Amniotic epithelial cell (primary cell): ENCODE measurements at regions not wholly inside any gene's neighbourhood (a gene's known extent, or its start where the extent isn't known, plus 50 kb on each side); places are given as distances from the start of the nearest gene placed in this dataset.

ENCODE experiments used
- DNase-seq: peaks from one replicate; pipeline ENCODE4 v3.0.0-alpha.2; 2010; ENCODE audit warnings: low read depth

DNA sequence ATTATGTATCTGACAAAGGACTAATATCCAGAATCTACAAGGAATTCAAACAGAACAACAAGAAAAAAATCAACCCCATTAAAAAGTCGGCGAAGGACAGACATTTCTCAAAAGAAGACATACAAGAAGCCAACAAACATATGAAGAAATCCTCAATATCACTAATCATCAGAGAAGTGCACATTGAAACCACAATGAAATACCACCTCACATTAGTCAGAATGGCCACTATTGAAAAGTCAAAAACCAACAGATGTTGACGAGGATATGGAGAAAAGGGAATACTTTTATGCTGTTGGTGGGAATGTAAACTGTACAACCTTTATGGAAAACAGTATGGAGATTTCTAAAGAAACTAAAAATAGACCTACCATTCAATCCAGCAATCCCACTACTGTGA lies 233.1 kb upstream of the PLSCR5 start:
- no peak for DNase-seq

DNA sequence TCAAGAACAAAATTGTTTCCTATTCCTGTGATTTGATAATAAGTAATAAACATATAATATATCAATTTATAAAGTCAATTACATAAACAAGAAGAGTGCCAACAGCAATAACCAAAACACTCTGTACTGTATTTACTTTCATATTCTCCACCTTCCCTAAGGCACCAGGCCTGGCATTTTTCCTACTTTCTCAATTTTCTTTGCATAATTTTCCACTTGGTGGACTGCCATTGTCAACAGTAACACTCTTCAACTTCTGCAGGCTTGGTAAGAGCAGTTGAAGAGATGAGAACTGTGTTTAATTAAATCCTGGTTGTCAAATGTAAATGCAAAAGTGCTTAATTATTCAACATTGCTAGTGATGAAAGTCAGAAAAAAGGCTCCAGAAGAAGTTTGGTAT lies 229.8 kb upstream of the PLSCR5 start:
- DNase-seq: no peak

DNA sequence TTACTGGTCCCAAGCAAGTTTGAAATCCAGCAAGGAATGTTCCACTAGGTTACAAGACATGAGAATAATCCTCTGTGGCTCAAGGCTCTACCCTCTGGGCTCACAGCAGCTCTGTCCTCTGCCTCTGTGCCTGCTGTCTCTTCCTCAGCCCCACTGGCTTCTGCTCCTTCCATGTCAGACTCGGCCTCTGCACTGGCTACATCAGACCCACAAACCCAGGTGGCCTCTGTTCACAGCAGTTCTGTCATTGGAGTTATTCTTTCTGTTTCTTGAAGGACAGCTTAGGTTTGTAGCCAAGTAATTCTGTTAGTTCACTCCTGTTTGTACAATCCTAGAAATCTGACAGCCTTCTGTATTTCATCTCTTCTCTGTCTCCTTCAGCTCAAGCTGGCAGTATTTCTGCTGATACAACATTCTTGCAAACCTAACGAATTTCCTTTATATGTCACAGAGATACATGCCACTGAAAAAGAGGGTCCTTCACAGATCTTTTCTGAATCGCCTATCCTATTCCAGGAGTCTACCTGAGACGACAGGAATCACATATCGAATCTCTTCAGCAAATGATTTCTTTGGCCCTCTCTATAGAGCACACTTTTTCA lies 227.8 kb upstream of the PLSCR5 start:
- no peak for DNase-seq

DNA sequence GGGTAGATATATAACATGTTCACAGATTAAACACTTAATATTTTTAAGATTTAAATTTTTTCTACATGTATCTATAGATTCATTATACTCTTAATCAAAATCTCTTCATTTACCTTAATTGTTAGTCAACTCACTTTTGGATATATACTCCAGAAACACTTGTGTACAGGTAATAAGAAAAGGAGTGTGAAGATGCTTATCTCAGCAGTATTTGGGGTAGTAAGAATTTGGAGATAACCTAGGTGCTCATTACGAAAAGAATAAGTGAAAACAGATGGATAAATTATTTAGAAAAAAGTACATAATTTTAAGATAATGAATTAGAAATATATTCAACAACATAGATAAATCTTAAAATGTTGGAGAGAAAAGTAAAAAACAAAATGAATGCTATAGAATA lies 226.5 kb upstream of the PLSCR5 start:
- no peak for DNase-seq

DNA sequence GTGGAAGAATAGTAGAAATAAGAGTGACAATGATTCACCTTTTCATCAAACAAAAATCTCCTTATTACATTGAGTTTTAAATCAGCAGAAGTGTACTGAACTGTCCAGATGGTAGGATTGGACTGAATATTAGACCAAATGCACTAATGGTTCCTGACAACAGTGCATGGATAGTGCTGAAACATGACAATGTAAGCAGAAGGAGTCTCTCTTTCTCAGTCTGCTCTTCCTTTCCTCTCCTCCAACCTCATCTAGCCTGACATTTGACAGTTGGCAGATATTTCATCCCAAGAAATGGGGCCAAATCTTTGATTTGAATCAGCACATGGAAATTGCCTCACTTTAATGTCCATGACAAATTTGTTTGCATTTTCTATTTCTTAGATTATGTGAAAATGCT lies 225.1 kb upstream of the PLSCR5 start:
- no peak for DNase-seq

DNA sequence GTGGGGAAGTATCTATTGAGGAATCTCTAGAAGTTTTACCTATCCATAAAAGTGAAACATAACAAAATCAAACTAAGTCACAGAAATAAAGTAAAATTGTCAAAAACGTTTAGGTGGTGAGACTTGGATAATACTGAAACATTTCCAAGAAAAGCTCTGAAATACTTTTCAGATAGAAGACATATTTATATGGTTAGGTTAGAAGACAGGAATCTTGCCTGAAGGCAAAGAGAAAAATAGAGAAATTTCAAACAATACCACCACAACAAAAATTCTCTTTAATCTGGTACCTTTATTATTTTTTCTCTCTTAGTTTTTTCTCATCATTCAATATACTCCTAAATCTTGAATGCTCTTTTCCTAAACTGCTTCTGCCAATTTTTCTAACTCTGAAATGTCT lies 222.7 kb upstream of the PLSCR5 start:
- no peak for DNase-seq

DNA sequence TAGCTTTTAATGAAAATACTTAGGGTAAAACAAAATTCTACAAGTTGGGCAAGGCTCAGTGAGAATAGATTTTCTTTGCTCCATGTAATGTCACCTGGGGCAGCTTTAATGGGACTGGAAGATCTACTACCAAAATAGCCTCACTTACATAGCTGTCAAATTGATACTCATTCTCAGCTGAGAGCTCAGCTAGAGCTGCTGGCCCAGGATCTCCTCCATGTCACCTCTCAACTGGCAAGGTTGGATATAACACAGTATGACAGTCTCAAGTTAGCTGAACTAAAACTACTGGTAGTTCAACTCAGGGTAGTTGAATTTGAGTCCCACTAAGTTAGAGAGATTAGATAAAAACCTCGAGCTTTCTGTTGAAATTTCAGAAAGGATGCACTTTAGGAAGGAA lies 218.5 kb upstream of the PLSCR5 start:
- no peak for DNase-seq

DNA sequence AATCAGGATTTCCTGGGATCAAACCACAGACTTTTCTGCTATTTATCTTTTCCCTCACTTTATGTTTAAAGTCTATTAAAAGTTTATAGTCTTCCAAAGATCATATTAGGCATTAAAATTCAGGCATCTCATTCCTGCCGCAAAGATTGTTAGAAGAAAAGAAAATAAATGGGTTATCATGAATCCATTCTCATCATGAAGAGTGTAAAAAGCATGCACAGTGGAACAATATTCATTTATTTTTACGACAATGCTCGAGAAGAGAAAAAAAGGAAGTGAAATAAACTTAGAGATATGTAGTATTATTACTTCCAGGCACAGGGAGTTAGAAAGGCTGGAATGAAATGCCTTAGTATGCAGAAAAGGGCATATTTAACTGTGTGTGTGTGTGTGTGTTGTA lies 213.7 kb upstream of the PLSCR5 start:
- no peak for DNase-seq

DNA sequence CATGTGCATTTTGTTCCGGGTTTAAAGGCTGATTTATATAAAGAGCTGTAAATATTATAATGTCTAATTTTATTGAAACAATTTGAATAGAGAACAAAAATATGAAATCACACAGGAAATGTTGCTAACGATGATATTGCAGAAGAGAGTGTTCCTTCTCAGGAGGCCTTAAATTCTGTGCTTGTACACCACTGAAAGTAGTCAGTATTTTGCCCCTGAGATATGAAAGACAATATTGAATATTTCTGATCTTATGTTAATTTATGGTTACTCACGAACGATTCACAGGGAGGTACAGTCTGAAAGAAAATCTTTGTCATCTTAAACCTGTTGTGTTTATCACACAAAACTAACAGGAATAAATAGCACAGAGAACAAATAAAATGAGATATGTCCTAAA lies 213.2 kb upstream of the PLSCR5 start:
- no peak for DNase-seq

DNA sequence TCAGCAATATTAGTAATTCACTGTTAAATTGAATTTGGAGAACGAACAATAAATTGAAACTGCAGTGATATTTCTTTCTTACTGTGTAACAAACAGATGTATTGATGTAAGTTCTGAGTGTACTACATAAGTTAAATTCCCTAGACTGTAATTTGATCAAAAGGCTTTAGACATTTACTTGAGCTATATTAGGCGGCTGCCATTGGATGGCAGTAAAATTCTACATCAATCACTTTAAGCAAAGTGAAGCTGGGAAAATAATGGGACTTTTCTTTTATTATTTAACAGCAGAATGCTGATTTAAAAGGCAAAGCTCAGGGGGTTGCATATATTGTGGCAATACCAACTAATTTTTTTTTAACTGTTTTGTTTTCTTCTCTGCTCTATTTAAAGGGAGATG lies 212.6 kb upstream of the PLSCR5 start:
- DNase-seq: peak; percentile 6

DNA sequence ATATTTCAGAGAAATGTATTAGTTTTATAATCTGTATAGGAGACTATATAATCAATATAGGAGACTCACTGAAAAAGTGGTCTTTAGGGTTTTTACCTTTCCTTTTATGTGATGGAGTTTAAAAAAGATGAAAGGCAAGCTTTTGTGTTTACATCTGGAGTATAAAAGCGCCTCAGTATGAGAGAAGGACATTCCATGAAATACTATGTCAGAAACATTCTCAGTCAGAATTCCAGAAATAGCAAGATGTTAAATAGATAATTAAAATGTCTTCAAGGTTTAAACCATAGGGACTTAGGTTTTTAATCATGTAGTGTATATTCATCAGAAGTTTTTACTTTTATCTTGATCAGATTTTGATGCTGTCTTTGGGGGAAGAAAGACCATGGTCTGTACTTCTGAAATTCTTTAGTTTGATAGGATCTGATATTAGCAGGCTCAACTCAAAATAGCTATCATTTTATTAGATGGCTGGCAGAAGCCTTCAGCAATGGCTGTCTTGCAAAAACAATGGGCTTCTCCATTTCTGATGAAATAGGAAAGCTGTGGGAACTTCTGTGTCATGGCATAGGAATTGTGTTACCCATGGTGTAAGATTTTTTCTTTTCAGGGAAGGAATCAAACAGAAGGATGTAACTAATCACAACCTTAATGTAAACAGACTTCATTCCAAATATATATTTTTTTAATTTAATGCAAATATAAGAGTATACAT lies 209.6 kb upstream of the PLSCR5 start:
- peak; percentile 22 for DNase-seq

DNA sequence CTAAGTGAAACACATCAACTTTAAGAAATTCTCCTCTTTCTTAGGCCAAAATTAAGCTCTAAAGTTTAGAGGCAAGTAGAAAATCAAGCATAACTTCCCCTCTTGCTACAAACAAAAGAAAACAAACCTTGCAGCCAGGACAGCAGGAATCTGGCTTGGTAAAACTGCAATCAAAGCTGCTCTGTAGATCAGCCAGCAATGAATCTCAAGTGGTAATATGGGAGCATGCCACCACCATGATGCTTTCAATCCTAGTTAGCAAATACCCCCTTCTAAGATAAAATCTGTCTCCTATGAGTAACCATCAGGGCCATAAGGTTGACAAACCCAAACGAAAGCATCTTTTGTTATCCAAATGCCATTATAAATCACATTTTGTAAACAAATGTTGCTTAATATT lies 208.3 kb upstream of the PLSCR5 start:
- peak; percentile 14 for DNase-seq

DNA sequence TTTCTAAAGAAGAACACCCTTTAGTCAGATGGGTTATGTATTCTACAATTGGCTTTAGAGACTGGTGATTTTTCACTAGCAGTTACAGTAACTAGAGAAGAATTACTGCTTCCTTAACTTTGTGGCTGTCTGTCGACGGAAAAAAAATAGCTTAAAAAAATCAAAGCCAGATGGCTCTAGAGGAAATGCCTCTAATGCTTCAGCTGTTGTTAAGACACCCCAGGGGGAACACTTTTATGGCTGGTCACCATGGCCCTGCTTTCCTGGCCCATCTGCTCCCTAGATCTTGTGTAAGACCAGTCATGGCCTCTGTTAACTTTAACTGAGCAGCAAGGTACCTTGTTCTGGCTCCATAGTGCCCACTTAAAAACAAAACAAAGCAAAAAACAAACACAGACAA lies 198.6 kb upstream of the PLSCR5 start:
- DNase-seq: peak; percentile 17

DNA sequence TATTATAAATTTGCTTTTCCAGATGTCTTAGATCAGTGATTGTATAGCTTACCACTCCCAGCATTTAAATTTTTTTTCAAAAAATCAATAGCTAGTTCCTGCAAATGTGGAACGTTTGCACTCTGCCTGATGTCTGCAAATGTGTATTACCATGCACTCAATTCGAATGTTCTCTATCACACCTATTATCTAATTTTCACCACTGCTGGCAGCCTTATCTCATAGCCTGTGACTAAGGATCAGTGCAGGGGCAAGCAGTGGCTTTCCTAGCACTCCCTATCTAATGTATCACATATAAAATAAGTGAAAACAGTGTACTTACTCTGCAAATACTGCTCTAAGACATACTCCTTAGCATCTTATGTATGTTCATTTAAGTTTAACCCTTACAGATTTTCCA lies 196.3 kb upstream of the PLSCR5 start:
- no peak for DNase-seq

DNA sequence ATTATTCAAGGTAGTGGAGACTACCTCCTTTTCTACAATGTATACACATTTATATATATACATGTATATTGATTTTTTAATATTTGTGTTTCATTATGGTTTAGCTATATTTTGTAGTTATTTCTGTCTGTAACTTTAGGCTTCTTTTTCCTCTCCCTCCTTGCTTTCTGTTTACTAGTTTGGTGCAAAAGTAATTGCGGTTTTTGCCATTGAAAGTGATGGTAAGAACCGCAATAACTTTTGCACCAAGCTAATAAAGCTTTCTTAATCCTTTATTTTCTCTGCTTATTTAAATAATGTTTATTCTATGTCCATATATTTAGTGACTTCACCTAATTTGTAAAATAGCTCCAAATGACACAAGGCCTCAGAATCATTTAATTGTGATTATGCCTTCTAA lies 195.3 kb upstream of the PLSCR5 start:
- no peak for DNase-seq

DNA sequence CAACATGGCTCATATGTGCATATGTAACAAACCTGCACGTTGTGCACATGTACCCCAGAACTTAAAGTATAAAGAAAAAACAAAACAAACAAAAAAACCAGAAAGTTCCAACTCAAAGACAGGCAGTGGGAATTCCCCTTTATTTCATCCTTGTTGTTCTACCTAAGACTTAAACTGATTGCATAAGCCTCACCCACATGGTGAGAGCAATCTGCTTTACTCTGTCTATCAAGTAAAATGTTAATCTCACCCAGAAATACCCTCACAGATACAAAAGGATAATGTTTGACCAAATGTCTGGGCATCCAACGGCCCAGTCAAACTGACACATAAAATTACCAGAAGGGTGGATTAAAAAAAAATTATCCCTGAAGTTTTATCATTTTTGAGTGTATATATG lies 190.9 kb upstream of the PLSCR5 start:
- no peak for DNase-seq

DNA sequence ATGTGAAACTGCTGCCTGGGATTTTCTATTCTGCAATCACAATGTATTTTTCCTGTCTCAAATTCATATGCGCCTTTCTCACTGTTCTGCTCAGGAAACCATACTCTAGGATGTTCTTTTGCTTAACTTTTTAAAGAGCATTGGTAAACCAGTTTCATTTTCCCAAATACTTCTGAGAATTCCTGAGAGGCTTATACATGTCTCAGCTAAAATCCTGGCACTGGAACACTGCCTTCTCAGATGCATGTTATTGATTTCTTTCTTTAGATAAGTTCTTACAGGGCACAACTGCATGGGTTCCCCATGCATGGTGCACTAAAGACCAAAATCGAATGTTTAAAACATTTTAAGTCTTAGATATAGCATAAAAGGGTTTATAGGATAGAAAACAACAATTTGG lies 178.3 kb upstream of the PLSCR5 start:
- no peak for DNase-seq

DNA sequence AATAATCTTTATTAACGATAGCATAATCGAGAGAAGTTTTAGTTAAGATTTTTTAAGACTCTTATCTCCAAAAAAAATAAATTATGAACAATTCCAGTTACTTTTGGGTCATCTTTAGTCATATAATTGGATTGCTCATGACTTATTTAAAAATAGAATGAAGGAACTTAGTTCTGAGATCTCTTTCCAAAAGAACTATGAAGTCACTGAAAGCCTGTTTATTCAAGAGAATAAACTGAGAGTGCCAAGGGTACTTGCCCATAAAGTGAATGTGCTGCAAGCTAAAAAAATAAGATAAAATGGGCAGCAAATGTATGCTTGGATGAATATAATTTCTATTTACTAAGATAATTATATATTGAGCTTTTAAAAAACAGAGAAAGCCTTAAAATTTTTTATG lies 176.5 kb upstream of the PLSCR5 start:
- no peak for DNase-seq

DNA sequence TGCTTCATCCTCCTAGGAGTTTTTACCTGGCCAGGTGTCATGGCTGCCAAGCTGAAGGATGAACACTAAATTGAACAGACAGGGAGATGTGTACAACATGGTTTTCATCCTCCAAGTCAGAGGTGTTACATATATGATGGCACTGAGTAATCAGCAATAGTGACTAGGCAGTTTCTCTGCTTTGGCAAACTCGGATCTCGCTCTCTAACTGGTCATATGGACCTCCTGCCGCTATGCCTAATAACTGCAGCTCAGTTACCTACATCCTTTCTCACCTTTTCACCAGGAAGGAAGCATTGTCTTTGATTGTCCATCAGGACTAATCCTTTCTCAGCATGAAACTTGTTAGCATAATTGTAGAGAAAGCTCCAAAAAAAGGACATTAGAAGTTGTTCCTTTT lies 175.9 kb upstream of the PLSCR5 start:
- no peak for DNase-seq

DNA sequence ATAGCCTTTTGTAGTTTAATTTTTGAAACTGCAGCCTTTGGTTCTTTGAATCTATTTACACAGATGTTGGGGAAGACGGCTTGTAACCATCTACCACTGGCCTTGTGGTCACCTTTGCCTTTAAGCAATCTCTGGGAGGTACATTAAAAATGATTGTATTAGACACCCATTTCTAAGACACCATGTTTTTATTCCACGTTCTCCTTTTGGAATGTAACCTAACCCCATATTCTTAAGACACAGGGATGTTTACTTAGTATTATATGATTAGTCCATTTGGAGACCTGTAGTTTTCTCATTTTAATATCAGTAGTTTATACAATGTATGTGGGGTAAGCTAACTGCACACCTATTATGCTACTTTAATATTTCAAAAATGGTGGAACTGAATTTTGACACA lies 175.1 kb upstream of the PLSCR5 start:
- DNase-seq: no peak

DNA sequence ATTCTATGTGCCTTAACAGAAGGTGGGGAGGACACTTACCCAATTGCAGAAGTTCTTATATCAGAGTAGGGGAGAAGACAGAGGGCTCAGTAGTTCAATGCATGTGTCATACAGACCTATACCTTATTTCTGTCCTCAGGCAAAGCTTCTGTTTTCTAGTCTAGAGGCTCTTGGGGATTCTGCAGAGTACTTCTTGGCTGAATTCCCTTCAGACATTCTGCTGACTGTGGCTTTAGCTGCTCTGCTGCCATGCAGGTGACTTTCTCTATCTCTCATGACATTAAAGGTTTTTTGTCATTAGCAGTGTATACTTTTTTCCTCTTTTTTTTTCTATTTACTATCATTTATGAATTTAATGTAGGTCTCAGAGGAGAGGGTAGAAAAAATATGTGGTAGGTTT lies 172.8 kb upstream of the PLSCR5 start:
- DNase-seq: no peak

DNA sequence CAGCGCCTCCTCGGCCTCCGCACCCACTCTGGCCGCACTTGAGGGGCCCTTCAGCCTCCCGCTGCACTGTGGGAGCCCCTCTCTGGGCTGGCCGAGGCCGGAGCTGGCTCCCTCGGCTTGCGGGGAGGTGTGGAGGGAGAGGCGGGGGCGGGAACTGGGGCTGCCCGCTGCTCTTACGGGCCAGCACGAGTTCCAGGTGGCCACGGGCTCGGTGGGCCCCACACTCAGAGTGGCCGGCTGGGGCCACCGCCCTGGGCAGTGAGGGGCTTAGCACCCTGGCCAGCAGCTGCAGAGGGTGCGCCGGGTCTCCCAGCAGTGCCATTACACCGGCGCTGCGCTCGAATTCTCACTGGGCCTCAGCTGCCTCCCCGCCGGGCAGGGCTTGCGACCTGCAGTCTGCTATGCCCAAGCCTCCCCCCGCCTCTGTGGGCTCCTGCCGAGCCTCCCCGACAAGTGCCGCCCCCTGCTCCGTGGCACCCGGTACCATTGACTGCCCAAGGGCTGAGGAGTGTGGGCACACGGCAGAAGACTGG lies 167.1 kb upstream of the PLSCR5 start:
- DNase-seq: no peak

DNA sequence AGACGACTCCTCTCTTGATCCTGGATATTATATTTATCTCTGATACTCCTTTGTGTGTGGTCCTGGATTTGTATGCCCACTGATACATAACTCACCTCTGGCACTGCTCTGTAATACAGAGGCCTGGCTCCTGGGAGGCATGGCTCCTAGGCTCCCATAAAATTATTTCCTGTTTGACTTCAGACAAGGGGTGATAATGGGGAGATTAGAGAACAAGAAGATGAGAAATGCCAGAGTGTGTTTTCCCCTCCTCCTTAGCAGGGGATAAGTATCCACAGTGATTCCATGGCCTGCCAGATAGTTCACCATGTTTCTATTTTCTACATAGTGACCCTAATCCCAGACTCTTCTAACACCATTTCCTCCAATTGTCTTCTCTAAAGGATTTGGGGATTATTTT lies 165.7 kb upstream of the PLSCR5 start:
- no peak for DNase-seq

DNA sequence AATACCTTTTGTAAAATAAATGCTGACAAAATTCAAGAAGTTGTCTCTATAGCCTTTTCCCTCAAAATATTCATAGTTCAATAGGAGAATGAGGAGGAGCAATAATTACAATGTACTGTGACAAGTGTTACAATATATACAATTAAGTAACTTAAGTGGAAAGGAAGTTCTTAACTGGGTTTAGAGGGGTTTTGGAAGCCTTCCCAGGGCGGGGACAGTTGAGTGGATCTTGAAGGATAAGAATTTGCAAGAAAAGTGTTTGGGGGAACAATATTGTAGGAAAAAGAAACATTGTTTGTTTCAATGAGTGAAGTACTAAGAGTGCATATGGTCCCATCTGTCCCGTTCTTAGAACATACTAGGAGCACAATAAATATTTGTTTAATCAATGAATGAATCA lies 165.2 kb upstream of the PLSCR5 start:
- DNase-seq: no peak
